K562 (cell line): ENCODE measurements at regions not wholly inside any gene's neighbourhood (a gene's known extent, or its start where the extent isn't known, plus 50 kb on each side); places are given as distances from the start of the nearest gene placed in this dataset.

Experiments used
- ATAC-seq: fragments of 200-7000 bp; cut with Tn5 transposase; 3 replicates; pipeline ENCODE4 v1.9.1; 2020; ENCODE audit warnings: moderate library complexity
- BruUV-seq: library from RNA; stranded (reverse); fragments of 400-500 nt; replicated peaks from 2 replicates; lab custom pipeline; 2021; lab: Mats Ljungman, UMichigan
- CTCF ChIA-PET: fragments of 300-600 bp; formaldehyde crosslinking; extraction: SDS; loops from one replicate; lab custom pipeline; 2021; ENCODE audit warnings: low intra/inter-chr PET ratio; lab: Yijun Ruan, JAX
- POLR2A ChIA-PET: fragments of 300-600, 350-650 bp; sonication (Branson Sonifier 250); formaldehyde crosslinking; extraction: SDS; loops from one replicate; lab custom pipeline; 2021; ENCODE audit warnings: antibody characterized with exemption, inconsistent platforms; lab: Yijun Ruan, JAX
- DNase-seq, 4 experiments: peaks; one replicate each; pipeline versions ENCODE4 v3.0.0 to v3.0.0-alpha.2; 2011 to 2018; ENCODE audit warnings: low spot score in 3 of 4, mixed read lengths in 3 of 4; ENCODE audit errors: extremely low read depth in 1 of 4
- FAIRE-seq: peaks from 2 replicates; lab custom pipeline; 2011; peaks lifted over from hg19 to GRCh38; lab: Jason Lieb, UNC
- H2AFZ ChIP-seq: 2 replicates; pipeline ENCODE4 v1.6.0; 2011; ENCODE audit warnings: low read depth, low read length, control low read depth, inconsistent platforms
- H3K27ac ChIP-seq: fragments of 200-600 bp; 3 replicates; pipeline ENCODE4 v1.8.0; 2011; ENCODE audit warnings: low read depth, mild to moderate bottlenecking, control low read depth, inconsistent platforms, low read length, moderate library complexity, mixed read lengths; ENCODE audit errors: extremely low read depth
- H3K27me3 ChIP-seq, 2 experiments: fragments of 300-600 bp in 1 of 2; 2 replicates in 1 of 2; 3 replicates in 1 of 2; pipeline versions ENCODE4 v1.6.0 to v1.8.0; 2011; ENCODE audit warnings: inconsistent platforms in 2 of 2, low read length in 2 of 2, mild to moderate bottlenecking in 1 of 2, mixed read lengths in 1 of 2, moderate library complexity in 1 of 2; ENCODE audit not compliant: control insufficient read depth in 2 of 2, insufficient read depth in 2 of 2
- H3K36me3 ChIP-seq: fragments of 300-600 bp; 3 replicates; pipeline ENCODE4 v1.8.0; 2011; ENCODE audit warnings: mild to moderate bottlenecking, low read length, inconsistent platforms; ENCODE audit not compliant: control insufficient read depth, insufficient read depth
- H3K4me1 ChIP-seq, 2 experiments: fragments of 200-600 bp in 1 of 2; replicated peaks in 1 of 2; 2 replicates in 1 of 2; 3 replicates in 1 of 2; pipeline versions ENCODE4 v1.5.1 to v1.8.0; 2011; ENCODE audit warnings: inconsistent platforms in 2 of 2, low read length in 2 of 2, mild to moderate bottlenecking in 1 of 2, mixed read lengths in 1 of 2, moderate library complexity in 1 of 2; ENCODE audit not compliant: control insufficient read depth in 2 of 2, insufficient read depth in 2 of 2
- H3K4me2 ChIP-seq: 2 replicates; pipeline ENCODE4 v1.6.1; 2011; ENCODE audit warnings: low read length, control low read depth, inconsistent platforms, mixed read lengths; ENCODE audit not compliant: insufficient read depth
- H3K4me3 ChIP-seq: fragments of 200-600 bp; sonication (generic), shearing (Covaris generic); 2 replicates; pipeline ENCODE4 v1.5.1; 2016; ENCODE audit warnings: control low read depth, inconsistent platforms
- H3K79me2 ChIP-seq: fragments of 200-600 bp; 3 replicates; pipeline ENCODE4 v1.8.0; 2011; ENCODE audit warnings: low read length, inconsistent platforms; ENCODE audit not compliant: control insufficient read depth, insufficient read depth
- H3K9ac ChIP-seq, 2 experiments: 2 replicates each; pipeline versions ENCODE4 v1.6.0 to v1.6.1; 2011; ENCODE audit warnings: low read depth in 2 of 2, low read length in 2 of 2, control low read depth in 1 of 2, inconsistent platforms in 1 of 2, mild to moderate bottlenecking in 1 of 2, mixed read lengths in 1 of 2; ENCODE audit not compliant: insufficient read depth in 1 of 2
- H3K9me1 ChIP-seq: one replicate; pipeline ENCODE4 v1.6.0; 2011; ENCODE audit warnings: inconsistent platforms, mild to moderate bottlenecking, low read length, moderate library complexity; ENCODE audit not compliant: control insufficient read depth, insufficient read depth
- H3K9me3 ChIP-seq: replicated peaks from 2 replicates; pipeline ENCODE4 v1.5.1; 2011; ENCODE audit warnings: low read depth, low read length, inconsistent platforms; ENCODE audit not compliant: control insufficient read depth, insufficient read depth
- H4K20me1 ChIP-seq: replicated peaks from 2 replicates; pipeline ENCODE4 v1.6.1; 2011; ENCODE audit warnings: low read length, inconsistent platforms, mixed read lengths; ENCODE audit not compliant: control insufficient read depth, insufficient read depth
- BCL6 ChIP-seq: fragments of 250-450 bp; sonication (Bioruptor Pico); IDR thresholded peaks from 2 replicates; pipeline ENCODE4 v1.4.0; 2020
- CBFA2T3 ChIP-seq: fragments of 450-650 bp; IDR thresholded peaks from 2 replicates; pipeline ENCODE4 v1.6.1; 2017
- CBFB ChIP-seq: sonication (generic); formaldehyde crosslinking; IDR thresholded peaks from 2 replicates; pipeline ENCODE4 v1.4.0; 2020; ENCODE audit warnings: mild to moderate bottlenecking, missing genetic modification reagents
- HDAC6 ChIP-seq: IDR thresholded peaks from 2 replicates; pipeline ENCODE4 v1.6.1; 2012; ENCODE audit warnings: low read depth, mild to moderate bottlenecking, control low read depth, inconsistent platforms, low read length, moderate library complexity
- JUND ChIP-seq, 2 experiments: IDR thresholded peaks; 2 replicates in 1 of 2; 3 replicates in 1 of 2; pipeline ENCODE4 v1.6.1; 2011; ENCODE audit warnings: borderline replicate concordance in 2 of 2, low read depth in 2 of 2, low read length in 2 of 2, improper control_type of control experiment in 1 of 2, missing biosample characterization in 1 of 2, missing genetic modification characterization in 1 of 2, missing genetic modification reagents in 1 of 2
- MBD1 ChIP-seq: fragments of 250-450 bp; sonication (Bioruptor Pico); IDR thresholded peaks from 2 replicates; pipeline ENCODE4 v1.8.0; 2022; ENCODE audit warnings: inconsistent platforms
- MXI1 ChIP-seq: IDR thresholded peaks from 2 replicates; pipeline ENCODE4 v1.6.1; 2011; ENCODE audit warnings: low read depth, mild to moderate bottlenecking, improper control_type of control experiment, low read length
- NR0B1 ChIP-seq: fragments of 450-650 bp; IDR thresholded peaks from one replicate; pipeline ENCODE4 v1.6.1; 2018; ENCODE audit warnings: mild to moderate bottlenecking, moderate library complexity; ENCODE audit not compliant: partially characterized antibody
- NR4A1 ChIP-seq, 2 experiments: fragments of 250-450 bp in 1 of 2; fragments of 450-650 bp in 1 of 2; sonication (Bioruptor Pico) in 1 of 2; IDR thresholded peaks; 2 replicates each; pipeline versions ENCODE4 v1.4.0 to v1.6.1; 2016 to 2020; ENCODE audit warnings: mild to moderate bottlenecking in 2 of 2, missing compliant biosample characterization in 1 of 2, missing genetic modification characterization in 1 of 2, moderate library complexity in 1 of 2
- PREB ChIP-seq: sonication (generic); formaldehyde crosslinking; IDR thresholded peaks from 2 replicates; pipeline ENCODE4 v1.8.1; 2023; ENCODE audit warnings: mild to moderate bottlenecking, missing genetic modification reagents
- SAFB2 ChIP-seq: fragments of 200-400 bp; formaldehyde crosslinking; IDR thresholded peaks from 2 replicates; pipeline ENCODE4 v1.6.1; 2018; ENCODE audit warnings: borderline replicate concordance, low read length, low read depth, moderate library complexity; ENCODE audit not compliant: severe bottlenecking
- TFE3 ChIP-seq: fragments of 450-650 bp; formaldehyde crosslinking; IDR thresholded peaks from 2 replicates; pipeline ENCODE4 v1.4.0; 2020; ENCODE audit warnings: mild to moderate bottlenecking, mixed read lengths
- ZNF696 ChIP-seq: fragments of 250-450 bp; sonication (Bioruptor Pico); conservative IDR thresholded peaks from 2 replicates; pipeline ENCODE4 v1.4.0; 2020; ENCODE audit warnings: mild to moderate bottlenecking, moderate library complexity
- WGBS: fragments of 100-300 bp; shearing (Covaris generic); methylation state at CpG from one replicate; pipeline ENCODE4 v1.1.6; 2016; ENCODE audit warnings: low coverage, mixed read lengths; ENCODE audit not compliant: insufficient coverage; ENCODE audit errors: missing lambda C conversion rate; 5-methylcytosine and 5-hydroxymethylcytosine counted together
- in situ Hi-C: fragments of 300-500 bp; cut with MboI; formaldehyde crosslinking; loops from 4 replicates; pipeline ENCODE4 v1.15.0; 2018; ENCODE audit warnings: inconsistent platforms, mixed read lengths
- intact Hi-C: fragments of 100-400 bp; cut with micrococcal nuclease; formaldehyde crosslinking; loops from 2 replicates; pipeline ENCODE4 v1.14.2; 2022
- TF ChIP-seq, protein P1 (sequence below): fragments of 250-450 bp; sonication (Bioruptor Pico); IDR thresholded peaks from 2 replicates; pipeline ENCODE4 v1.8.0; 2022; ENCODE audit warnings: moderate library complexity, mild to moderate bottlenecking, inconsistent platforms

DNA sequence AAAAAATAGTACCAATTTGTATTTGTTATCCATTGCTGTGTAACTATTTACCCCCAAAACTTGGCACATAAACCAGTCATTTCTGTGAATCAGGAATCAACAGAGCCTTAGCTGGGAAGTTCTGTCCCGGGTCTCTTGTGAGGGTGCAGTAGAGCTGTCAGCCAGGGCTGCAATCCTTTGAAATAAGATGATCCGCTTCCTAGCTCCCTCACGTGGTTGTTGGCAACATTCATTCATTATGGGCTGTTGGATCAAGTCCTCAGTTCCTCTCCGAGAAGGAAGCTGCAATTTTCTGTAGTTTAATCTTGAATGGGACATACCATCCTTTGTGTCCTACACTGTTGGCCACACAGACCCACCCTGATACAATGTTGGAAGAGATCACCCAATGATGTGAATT lies 277.2 kb downstream of the SUCLA2 start:
- 0% methylated on average over 4 of the region's 4 CpGs for WGBS
- in situ Hi-C loops (no loop called here), intact Hi-C loops (no loop called here)
- no peaks in the 10 kb centered on the region for H4K20me1 ChIP-seq
- H3K9ac ChIP-seq = no peak overlapping the region
- DNase-seq (no peak), FAIRE-seq (no peak), ATAC-seq (no peak)
- TF ChIP-seq HDAC6 (no peak), JUND (IDR thresholded peaks at IDR 0.05; ENCODE audit: borderline replicate concordance, low read depth, low read length) (no peak), JUND (tag; IDR thresholded peaks at IDR 0.05; ENCODE audit: borderline replicate concordance, low read depth, low read length) (no peak), ZNF696 (CRISPR knock-in tag) (no peak), CBFB (CRISPR knock-in tag) (no peak), MBD1 (CRISPR knock-in tag) (no peak), TFE3 (CRISPR knock-in tag) (no peak), NR4A1 (CRISPR knock-in tag; IDR thresholded peaks at IDR 0.05) (no peak), NR4A1 (tag; IDR thresholded peaks at IDR 0.05) (no peak), MXI1 (no peak), SAFB2 (no peak), CBFA2T3 (no peak), PREB (CRISPR knock-in tag) (no peak), NR0B1 (no peak), BCL6 (CRISPR knock-in tag) (no peak)
- TF ChIP-seq, protein P1, sequence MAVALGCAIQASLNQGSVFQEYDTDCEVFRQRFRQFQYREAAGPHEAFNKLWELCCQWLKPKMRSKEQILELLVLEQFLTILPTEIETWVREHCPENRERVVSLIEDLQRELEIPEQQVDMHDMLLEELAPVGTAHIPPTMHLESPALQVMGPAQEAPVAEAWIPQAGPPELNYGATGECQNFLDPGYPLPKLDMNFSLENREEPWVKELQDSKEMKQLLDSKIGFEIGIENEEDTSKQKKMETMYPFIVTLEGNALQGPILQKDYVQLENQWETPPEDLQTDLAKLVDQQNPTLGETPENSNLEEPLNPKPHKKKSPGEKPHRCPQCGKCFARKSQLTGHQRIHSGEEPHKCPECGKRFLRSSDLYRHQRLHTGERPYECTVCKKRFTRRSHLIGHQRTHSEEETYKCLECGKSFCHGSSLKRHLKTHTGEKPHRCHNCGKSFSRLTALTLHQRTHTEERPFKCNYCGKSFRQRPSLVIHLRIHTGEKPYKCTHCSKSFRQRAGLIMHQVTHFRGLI (CRISPR knock-in tag) = no peak
- H3K4me1 ChIP-seq = no peaks in the 10 kb centered on the region
- no peaks in the 10 kb centered on the region for H3K79me2 ChIP-seq
- no peak overlapping the region for H3K4me3 ChIP-seq
- H3K27ac ChIP-seq = no peak overlapping the region
- no peaks in the 10 kb centered on the region for H3K9me1 ChIP-seq
- H3K36me3 ChIP-seq = no peaks in the 10 kb centered on the region
- BruUV-seq = no TSS peak
- H3K4me2 ChIP-seq = no peak overlapping the region
- H3K9me3 ChIP-seq = no peaks in the 10 kb centered on the region
- H3K27me3 ChIP-seq = no peaks in the 10 kb centered on the region
- ChIA-PET POLR2A (no interaction called here), CTCF (no interaction called here)
- no peak overlapping the region for H2AFZ ChIP-seq
